ENCODE measurements at regions not wholly inside any gene's neighbourhood (a gene's known extent, or its start where the extent isn't known, plus 50 kb on each side); places are given as distances from the start of the nearest gene placed in this dataset.
A peak's percentile ranks its signal among the peaks of the same experiment; 100 is the strongest.

GRCh38 chr9:111158999-111159398 is 120.7 kb upstream of the LPAR1 start:
- no peak for DNase-seq (ENCODE audit: low read depth, low spot score)
- in situ Hi-C loops (cut with HindIII; ENCODE audit: low pct_unique_long_range_greater_than_20kb, low sequenced_read_pairs): no loop called here

GRCh38 chr9:111158363-111158762 is 120.1 kb upstream of the LPAR1 start:
- in situ Hi-C loops (cut with HindIII; ENCODE audit: low pct_unique_long_range_greater_than_20kb, low sequenced_read_pairs): no loop called here
- no peak for DNase-seq (ENCODE audit: low read depth, low spot score)

GRCh38 chr9:111154081-111154562 is 115.9 kb upstream of the LPAR1 start:
- no peak for DNase-seq (ENCODE audit: low read depth, low spot score)
- in situ Hi-C loops (cut with HindIII; ENCODE audit: low pct_unique_long_range_greater_than_20kb, low sequenced_read_pairs): no loop called here

GRCh38 chr9:111152614-111153406 is 114.5 kb upstream of the LPAR1 start:
- in situ Hi-C loops (cut with HindIII; ENCODE audit: low pct_unique_long_range_greater_than_20kb, low sequenced_read_pairs): no loop called here
- no peak for DNase-seq (ENCODE audit: low read depth, low spot score)

- peak; percentile 15 for DNase-seq (ENCODE audit: low read depth, low spot score)
- in situ Hi-C loops (cut with HindIII; ENCODE audit: low pct_unique_long_range_greater_than_20kb, low sequenced_read_pairs): no loop called here
Observed at GRCh38 chr9:111151537-111151936, 113.3 kb upstream of the LPAR1 start.

GRCh38 chr9:111150181-111150580 is 111.9 kb upstream of the LPAR1 start:
- in situ Hi-C loops (cut with HindIII; ENCODE audit: low pct_unique_long_range_greater_than_20kb, low sequenced_read_pairs): no loop called here
- no peak for DNase-seq (ENCODE audit: low read depth, low spot score)

- DNase-seq (ENCODE audit: low read depth, low spot score): peak; percentile 38
- in situ Hi-C loops (cut with HindIII; ENCODE audit: low pct_unique_long_range_greater_than_20kb, low sequenced_read_pairs): no loop called here
Observed at GRCh38 chr9:111149018-111149759, 110.9 kb upstream of the LPAR1 start.

GRCh38 chr9:111148052-111149017 is 110.1 kb upstream of the LPAR1 start:
- no peak for DNase-seq (ENCODE audit: low read depth, low spot score)
- in situ Hi-C loops (cut with HindIII; ENCODE audit: low pct_unique_long_range_greater_than_20kb, low sequenced_read_pairs): no loop called here

- in situ Hi-C loops (cut with HindIII; ENCODE audit: low pct_unique_long_range_greater_than_20kb, low sequenced_read_pairs): no loop called here
- DNase-seq (ENCODE audit: low read depth, low spot score): no peak
Observed at GRCh38 chr9:111147041-111147440, 108.8 kb upstream of the LPAR1 start.

- in situ Hi-C loops (cut with HindIII; ENCODE audit: low pct_unique_long_range_greater_than_20kb, low sequenced_read_pairs): no loop called here
- no peak for DNase-seq (ENCODE audit: low read depth, low spot score)
Observed at GRCh38 chr9:111144741-111145140, 106.5 kb upstream of the LPAR1 start.

GRCh38 chr9:111136180-111136579 is 97.9 kb upstream of the LPAR1 start:
- DNase-seq (ENCODE audit: low read depth, low spot score): no peak
- in situ Hi-C loops (cut with HindIII; ENCODE audit: low pct_unique_long_range_greater_than_20kb, low sequenced_read_pairs): no loop called here

GRCh38 chr9:111131211-111131610 is 92.9 kb upstream of the LPAR1 start:
- no peak for DNase-seq (ENCODE audit: low read depth, low spot score)
- in situ Hi-C loops (cut with HindIII; ENCODE audit: low pct_unique_long_range_greater_than_20kb, low sequenced_read_pairs): no loop called here

GRCh38 chr9:111120526-111120925 is 82.3 kb upstream of the LPAR1 start:
- in situ Hi-C loops (cut with HindIII; ENCODE audit: low pct_unique_long_range_greater_than_20kb, low sequenced_read_pairs): no loop called here

GRCh38 chr9:111118256-111118948 is 80.1 kb upstream of the LPAR1 start:
- in situ Hi-C loops (cut with HindIII; ENCODE audit: low pct_unique_long_range_greater_than_20kb, low sequenced_read_pairs): no loop called here
- no peak for DNase-seq (ENCODE audit: low read depth, low spot score)

More at GRCh38 chr9:111120526-111120925, 82.3 kb upstream of the LPAR1 start:
- no peak for DNase-seq (ENCODE audit: low read depth, low spot score)

GRCh38 chr9:111114486-111114885 is 76.2 kb upstream of the LPAR1 start:
- in situ Hi-C loops (cut with HindIII; ENCODE audit: low pct_unique_long_range_greater_than_20kb, low sequenced_read_pairs): no loop called here
- DNase-seq (ENCODE audit: low read depth, low spot score): no peak

- in situ Hi-C loops (cut with HindIII; ENCODE audit: low pct_unique_long_range_greater_than_20kb, low sequenced_read_pairs): no loop called here
Observed at GRCh38 chr9:111113712-111114111, 75.4 kb upstream of the LPAR1 start.

GRCh38 chr9:111110805-111111204 is 72.5 kb upstream of the LPAR1 start:
- in situ Hi-C loops (cut with HindIII; ENCODE audit: low pct_unique_long_range_greater_than_20kb, low sequenced_read_pairs): no loop called here
- no peak for DNase-seq (ENCODE audit: low read depth, low spot score)

More at GRCh38 chr9:111113712-111114111, 75.4 kb upstream of the LPAR1 start:
- DNase-seq (ENCODE audit: low read depth, low spot score): no peak

Data from SK-MEL-5 (cell line).